HG02571 (cell line): ENCODE measurements at regions not wholly inside any gene's neighbourhood (a gene's known extent, or its start where the extent isn't known, plus 50 kb on each side); places are given as distances from the start of the nearest gene placed in this dataset.

Source experiments
- ATAC-seq: cut with Tn5 transposase; IDR thresholded peaks from one replicate; pipeline ENCODE4 v1.9.1; 2021; ENCODE audit warnings: mild to moderate bottlenecking, moderate library complexity; ENCODE audit not compliant: unreplicated experiment

GRCh38 chr17:12521416-12521815, 144.3 kb upstream of the MYOCD start:
- no peak for ATAC-seq

DNA sequence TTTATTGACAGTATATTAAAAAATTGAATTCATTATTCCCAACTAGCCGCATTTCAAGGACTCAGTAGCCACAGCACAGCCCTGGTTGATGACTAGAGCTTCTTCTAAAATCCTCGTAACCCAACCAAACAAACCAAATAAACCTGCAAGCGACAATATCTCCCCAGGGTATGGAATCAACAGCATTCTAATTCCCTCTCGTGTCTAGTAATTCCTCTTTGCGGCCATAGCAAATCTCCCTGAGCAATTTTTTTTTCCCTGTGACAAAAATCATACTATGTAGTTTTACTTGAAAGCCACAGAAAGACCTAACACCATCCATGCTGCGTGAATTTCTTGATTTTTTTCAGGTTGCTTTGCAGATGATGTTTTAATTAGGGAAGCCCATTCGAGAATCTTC, 143.4 kb upstream of the MYOCD start:
- ATAC-seq: no peak

GRCh38 chr17:12522743-12523183, 142.9 kb upstream of the MYOCD start:
- ATAC-seq: no peak

- ATAC-seq: no peak
Measured at GRCh38 chr17:12523244-12523643, 142.4 kb upstream of the MYOCD start.

DNA sequence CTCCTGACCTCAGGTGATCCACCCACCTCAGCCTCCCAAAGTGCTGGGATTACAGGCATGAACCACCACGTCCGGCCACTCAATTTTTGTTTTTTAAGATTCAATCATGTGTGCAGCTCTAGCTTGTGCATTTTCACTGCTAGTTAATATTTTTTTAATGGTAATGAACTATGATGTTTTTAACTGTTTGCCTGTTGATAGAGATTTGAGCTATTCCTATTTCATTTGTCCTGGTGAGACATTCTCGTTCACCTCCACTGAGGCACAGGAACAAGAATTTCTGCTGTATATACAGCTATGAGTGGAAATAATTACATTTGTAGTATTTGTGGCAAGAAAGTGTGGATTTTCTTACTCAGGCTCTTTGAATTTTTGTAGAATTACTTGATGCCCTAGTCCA, 137.7 kb upstream of the MYOCD start:
- ATAC-seq: no peak

- ATAC-seq: no peak
Measured at GRCh38 chr17:12530161-12530560, 135.5 kb upstream of the MYOCD start.

DNA sequence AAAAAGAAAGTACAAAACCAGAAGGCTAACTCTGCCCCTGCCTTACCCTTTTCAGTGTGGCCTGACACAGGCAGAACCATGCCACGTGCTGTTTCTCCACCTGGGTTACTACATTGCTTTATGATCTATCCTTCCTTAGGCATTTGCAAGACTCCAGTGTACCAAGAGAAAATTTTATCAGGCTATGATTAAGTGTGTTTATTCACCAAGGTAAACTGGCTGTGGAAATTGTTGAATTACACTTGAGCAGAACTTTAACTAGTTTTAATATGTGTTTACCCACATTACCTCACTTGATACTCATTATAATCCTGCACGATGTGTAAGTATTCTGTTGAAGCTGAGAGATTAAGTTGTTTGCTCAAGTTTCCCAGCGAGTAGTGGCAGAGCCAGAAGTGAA, 129.7 kb upstream of the MYOCD start:
- ATAC-seq: no peak

DNA sequence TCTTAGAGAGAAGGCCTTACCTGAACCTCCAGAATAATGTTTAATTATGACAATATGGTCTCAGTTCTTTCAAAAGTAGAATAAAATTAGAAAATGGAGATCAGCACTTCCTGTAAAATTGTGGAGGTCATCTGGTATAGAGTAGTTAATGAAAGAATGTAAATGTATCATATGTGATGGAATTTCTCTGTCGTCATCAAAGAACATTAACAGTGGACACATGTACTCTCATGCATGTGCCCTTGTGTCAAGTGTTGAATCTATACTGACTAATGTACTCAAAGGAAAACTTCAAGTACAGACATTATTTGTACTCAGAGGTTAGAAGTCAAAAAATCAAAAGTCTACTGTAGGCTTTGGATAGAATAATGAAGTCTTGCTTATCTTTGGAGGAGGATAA, 129.2 kb upstream of the MYOCD start:
- no peak for ATAC-seq

GRCh38 chr17:12537436-12537835, 128.3 kb upstream of the MYOCD start:
- no peak for ATAC-seq

DNA sequence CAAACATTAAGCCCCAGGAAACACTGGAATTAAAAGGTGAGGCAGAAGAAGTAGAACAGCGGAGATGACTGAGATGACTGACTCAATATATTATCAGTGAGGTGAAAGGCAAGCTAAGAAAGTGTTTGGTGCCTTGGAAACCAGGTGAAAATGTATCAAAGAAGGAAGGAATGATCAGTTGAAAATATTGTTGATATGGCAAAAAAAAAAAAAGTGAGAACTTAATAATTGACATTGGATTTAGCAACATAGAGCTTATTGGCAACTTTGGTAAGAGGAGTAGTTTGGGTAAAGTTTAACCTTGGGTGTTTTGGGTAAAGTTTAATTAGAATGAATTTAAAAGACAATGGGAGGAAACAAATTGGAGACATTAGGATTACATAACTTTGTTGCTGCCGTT, 127.7 kb upstream of the MYOCD start:
- no peak for ATAC-seq

GRCh38 chr17:12545877-12546513, 119.7 kb upstream of the MYOCD start:
- ATAC-seq: no peak

- ATAC-seq: no peak
Measured at GRCh38 chr17:12546983-12547382, 118.7 kb upstream of the MYOCD start.

- ATAC-seq: no peak
Measured at GRCh38 chr17:12547831-12548230, 117.9 kb upstream of the MYOCD start.

DNA sequence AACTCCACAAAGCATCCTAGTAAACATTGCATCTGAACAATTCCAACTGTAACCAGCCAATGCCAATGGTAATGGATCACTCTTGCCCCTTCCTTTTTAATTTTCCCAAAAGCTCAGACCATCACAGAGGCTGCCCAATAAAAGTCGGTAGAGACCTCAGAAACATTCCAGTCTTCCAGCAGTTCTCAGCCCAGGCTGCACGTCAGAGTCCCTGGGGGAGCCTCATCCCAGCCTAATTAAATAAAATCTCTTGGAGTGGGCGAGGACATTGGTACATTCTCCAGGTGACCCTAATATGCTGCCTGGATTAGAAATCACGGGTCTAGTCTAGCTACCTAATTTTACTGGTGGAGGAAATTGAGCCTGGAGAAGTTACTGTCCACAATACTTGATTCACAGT, 117.1 kb upstream of the MYOCD start:
- ATAC-seq: no peak

DNA sequence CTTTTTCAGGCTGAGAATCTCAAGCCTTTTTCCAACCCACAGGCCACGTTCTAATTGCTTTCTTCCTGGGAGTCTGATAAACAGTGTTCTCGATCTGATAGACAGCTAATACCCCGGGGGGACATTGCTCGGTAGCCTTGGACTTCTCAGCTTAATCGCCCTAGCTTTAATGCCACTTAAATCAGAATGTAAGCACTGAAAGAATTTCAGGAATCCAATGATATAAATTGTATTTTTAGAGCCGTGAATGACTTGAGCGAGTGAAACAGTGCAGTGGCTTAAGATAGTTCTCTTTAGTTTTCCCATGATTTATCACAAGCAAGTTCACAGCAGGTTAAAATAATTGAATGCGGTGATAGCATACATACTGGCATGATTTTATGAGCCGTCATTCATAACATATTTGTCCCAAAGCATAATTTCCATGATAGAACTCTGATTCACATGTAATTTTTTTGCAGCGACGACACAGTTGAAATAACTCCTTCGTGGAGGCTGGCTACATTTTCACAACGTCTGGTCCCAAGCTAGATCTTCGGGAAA, 116.1 kb upstream of the MYOCD start:
- ATAC-seq: no peak

GRCh38 chr17:12553625-12554024, 112.1 kb upstream of the MYOCD start:
- no peak for ATAC-seq

DNA sequence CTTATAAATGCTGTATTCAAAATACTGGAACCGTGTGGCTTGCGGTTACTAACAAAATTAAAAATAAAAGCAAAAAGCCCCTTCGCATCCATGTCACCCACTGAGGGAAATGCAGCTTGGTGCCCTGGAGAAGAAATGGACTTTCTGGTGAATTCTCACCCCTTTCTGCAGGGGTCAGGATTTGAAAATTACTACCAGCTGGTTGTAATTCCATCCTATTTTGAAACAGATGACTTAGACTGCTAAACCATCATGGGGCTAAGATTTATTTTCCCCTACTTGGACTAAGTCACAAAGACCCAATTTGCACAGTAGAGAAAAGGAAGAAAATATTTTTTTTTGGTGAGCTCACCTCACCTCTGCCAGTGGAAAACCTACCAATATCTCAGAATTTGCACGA, 111.4 kb upstream of the MYOCD start:
- no peak for ATAC-seq

GRCh38 chr17:12566291-12566690, 99.4 kb upstream of the MYOCD start:
- ATAC-seq: no peak

- ATAC-seq: no peak
Measured at GRCh38 chr17:12567077-12568053, 98.3 kb upstream of the MYOCD start.

DNA sequence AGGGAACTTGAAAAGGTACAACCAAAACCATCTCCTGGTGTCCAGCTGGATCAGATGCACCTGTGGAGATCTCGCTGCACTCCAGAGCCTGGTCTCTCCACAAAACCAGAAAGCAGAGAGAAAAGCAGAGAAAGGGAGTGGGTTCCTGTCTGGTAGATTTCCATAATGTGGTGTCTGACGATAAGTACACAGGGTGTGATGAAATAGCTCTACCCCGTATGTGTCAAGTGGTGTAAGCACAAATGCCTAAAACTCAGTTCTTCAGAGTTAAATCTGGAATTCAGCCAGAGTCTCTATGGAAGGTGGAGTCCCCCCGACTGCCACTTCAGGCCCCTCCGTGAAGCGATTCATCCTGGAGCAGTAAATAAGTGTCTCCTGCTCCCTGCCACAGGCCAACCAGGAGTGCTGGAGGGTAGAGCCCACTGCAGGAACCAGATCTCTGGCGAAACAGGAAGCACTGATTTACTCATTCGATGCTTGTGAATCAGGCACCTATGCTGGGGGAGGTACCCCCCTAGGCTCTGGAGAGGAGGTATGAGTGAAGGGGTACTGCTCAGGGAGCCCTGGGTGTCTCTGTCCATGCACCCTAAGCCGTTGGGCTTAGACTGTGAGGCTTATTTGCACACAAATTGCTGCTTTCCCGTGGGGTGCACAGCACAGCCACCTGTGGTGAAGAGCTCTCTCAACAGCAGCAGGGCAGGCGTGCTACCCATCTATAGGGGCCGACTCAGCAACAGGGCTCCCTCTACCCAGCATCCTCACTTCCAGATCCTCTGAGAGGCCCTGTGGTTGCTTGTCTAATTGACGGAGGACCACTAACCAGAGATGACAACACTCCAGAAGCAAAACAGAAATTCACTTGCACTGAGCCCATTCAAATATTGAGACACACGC, 97.1 kb upstream of the MYOCD start:
- no peak for ATAC-seq

GRCh38 chr17:12571606-12572005, 94.1 kb upstream of the MYOCD start:
- no peak for ATAC-seq
